Tibial nerve (tissue), 4 donors: ENCODE measurements at regions not wholly inside any gene's neighbourhood (a gene's known extent, or its start where the extent isn't known, plus 50 kb on each side); places are given as distances from the start of the nearest gene placed in this dataset.
A peak's percentile ranks its signal among the peaks of the same experiment; 100 is the strongest.
"Not testable (repeated sequence)": the region's sequence is repeated elsewhere in the genome, so short reads cannot be mapped to it uniquely, and the experiment has no call there.

ENCODE experiments used
- DNase-seq, 2 donors: peaks; one replicate each; pipeline ENCODE4 v3.0.0-alpha.2; 2019; ENCODE audit warnings: low spot score in 2 of 2
- H3K27ac ChIP-seq, 4 donors: fragments of 200-600 bp; sonication (generic) in 3 of 4; one replicate each; pipeline ENCODE4 v1.5.1; 2017 to 2019; ENCODE audit warnings: mild to moderate bottlenecking in 1 of 4
- H3K27me3 ChIP-seq, 2 donors: fragments of 200-600 bp; sonication (generic) in 1 of 2; one replicate each; pipeline versions ENCODE4 v1.5.1 to v1.6.0; 2017 to 2019
- H3K36me3 ChIP-seq, 3 donors: fragments of 200-600 bp; sonication (generic); one replicate each; pipeline ENCODE4 v1.5.1; 2018 to 2019
- H3K4me1 ChIP-seq, 4 donors: fragments of 200-600 bp; sonication (generic) in 3 of 4; one replicate each; pipeline ENCODE4 v1.5.1; 2017 to 2019
- H3K4me3 ChIP-seq, 4 donors: fragments of 200-600 bp; sonication (generic) in 3 of 4; one replicate each; pipeline ENCODE4 v1.5.1; 2017 to 2019; ENCODE audit warnings: mild to moderate bottlenecking in 1 of 4, moderate library complexity in 1 of 4
- H3K9me3 ChIP-seq, 4 donors: fragments of 200-600 bp; sonication (generic) in 3 of 4; one replicate each; pipeline ENCODE4 v1.5.1; 2017 to 2019
- EP300 ChIP-seq, 2 donors: sonication (generic); formaldehyde crosslinking; IDR thresholded peaks; one replicate each; pipeline ENCODE4 v1.6.1; 2017; ENCODE audit warnings: antibody characterized with exemption in 2 of 2, mild to moderate bottlenecking in 1 of 2
- POLR2A ChIP-seq, 2 donors: fragments of 450-650 bp; IDR thresholded peaks; one replicate each; pipeline ENCODE4 v1.6.1; 2017; ENCODE audit warnings: antibody characterized with exemption in 2 of 2, mild to moderate bottlenecking in 2 of 2, moderate library complexity in 2 of 2
- WGBS, 2 donors: methylation state at CpG; one replicate each; pipeline ENCODE4 v1.1.5; 2018; 5-methylcytosine and 5-hydroxymethylcytosine counted together
- TF ChIP-seq, protein P1 (sequence below), 5 experiments: fragments of 200-600 bp in 3 of 5; fragments of 450-650 bp in 2 of 5; sonication (generic) in 3 of 5; IDR thresholded peaks; one replicate each; pipeline ENCODE4 v1.5.1; 2016 to 2019; ENCODE audit warnings: antibody characterized with exemption in 5 of 5, mild to moderate bottlenecking in 3 of 5, moderate library complexity in 2 of 5

DNA sequence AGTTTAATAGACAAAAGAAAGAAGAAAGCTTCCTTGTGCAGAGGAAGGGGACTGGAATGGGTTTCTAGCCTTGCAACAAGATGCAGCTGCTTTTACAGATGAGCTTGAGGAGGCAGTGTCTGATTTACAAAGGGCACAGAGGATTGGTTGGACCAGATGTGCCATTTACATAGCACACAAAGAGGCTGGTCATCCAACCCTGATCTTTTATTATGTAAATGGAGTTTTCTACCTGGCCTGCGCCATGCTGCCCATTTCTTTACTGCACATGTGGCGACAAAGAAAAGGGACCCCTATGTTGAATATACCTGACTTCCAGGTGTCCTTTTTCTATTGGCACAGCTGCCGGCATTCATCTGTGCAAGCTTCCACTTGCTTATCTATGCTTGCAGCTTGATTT lies 409.4 kb upstream of the FRG2C start:
- 79 to 92% methylated on average over 3 of the region's 3 CpGs for WGBS, 2 donors
- Histone ChIP-seq H3K4me3 (no peak overlapping the region), H3K36me3 (no peaks in the 10 kb centered on the region), H3K4me1 (no peaks in the 10 kb centered on the region), H3K9me3 (no peaks in the 10 kb centered on the region), H3K27me3 (no peaks in the 10 kb centered on the region), H3K27ac (no peak overlapping the region)
- TF ChIP-seq POLR2A (IDR thresholded peaks at IDR 0.05) (no peak), EP300 (IDR thresholded peaks at IDR 0.05) (no peak)
- TF ChIP-seq, protein P1, sequence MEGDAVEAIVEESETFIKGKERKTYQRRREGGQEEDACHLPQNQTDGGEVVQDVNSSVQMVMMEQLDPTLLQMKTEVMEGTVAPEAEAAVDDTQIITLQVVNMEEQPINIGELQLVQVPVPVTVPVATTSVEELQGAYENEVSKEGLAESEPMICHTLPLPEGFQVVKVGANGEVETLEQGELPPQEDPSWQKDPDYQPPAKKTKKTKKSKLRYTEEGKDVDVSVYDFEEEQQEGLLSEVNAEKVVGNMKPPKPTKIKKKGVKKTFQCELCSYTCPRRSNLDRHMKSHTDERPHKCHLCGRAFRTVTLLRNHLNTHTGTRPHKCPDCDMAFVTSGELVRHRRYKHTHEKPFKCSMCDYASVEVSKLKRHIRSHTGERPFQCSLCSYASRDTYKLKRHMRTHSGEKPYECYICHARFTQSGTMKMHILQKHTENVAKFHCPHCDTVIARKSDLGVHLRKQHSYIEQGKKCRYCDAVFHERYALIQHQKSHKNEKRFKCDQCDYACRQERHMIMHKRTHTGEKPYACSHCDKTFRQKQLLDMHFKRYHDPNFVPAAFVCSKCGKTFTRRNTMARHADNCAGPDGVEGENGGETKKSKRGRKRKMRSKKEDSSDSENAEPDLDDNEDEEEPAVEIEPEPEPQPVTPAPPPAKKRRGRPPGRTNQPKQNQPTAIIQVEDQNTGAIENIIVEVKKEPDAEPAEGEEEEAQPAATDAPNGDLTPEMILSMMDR (IDR thresholded peaks at IDR 0.05): no peak
- DNase-seq: no peak

DNA sequence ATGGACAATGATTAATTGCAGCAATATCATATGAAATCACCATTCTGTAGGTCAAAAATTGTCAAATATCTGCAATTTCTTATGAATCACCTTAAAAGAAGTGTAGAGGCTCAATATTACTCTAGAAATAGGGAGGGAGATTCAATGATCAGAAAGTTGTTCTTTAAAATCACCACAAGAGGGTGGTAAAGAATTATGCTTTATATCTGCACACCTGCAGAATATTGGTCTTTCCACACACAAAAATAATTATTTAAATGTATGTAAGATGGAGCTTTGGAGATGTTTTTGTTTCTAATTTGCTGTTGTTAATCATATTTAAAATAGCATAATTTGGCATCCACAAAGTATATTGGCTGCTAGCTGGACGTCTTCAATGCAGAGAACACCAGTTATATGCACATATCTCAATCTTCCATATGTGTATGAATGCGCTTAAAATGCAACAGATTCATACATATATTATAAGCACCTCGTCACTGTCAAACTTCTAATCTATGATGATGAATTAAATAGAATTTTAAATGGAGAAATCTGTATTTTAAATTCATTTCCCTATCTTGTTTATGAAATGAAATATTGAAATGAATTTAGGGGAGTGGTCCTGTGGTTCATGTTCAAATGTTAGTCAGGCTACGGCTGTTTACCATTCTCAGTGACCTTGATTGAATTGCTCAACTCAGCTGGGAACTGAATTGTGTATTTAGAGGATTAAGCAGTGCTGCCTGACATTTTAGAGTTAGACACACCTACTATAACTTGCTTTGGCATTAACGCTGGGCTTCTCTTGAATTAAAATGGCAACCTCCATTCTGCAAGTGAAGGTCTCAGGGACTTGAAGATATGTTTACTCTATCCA lies 405.1 kb upstream of the FRG2C start:
- WGBS, 2 donors: 52 to 54% methylated on average over 5 of the region's 5 CpGs
- H3K27ac ChIP-seq: not testable (repeated sequence)

DNA sequence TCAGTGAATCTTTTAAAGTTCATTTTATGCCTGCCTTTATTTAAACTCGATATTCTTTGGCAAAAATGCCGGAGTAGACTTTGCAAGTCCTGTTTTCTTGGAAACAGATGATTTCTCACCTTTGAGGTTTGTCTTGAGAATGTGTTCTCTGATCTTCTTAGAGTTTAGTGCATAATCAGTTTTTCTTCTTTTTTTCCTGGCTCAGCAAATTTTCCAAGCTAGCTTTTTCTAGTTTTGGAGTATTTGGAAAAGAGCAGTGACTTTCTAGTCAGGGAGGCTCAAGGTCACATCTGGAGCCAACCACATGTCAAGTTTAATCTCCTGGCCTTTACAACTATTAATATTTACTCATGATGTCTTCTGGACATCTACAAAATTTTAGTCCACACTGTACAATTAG lies 403.2 kb upstream of the FRG2C start:
- not testable (repeated sequence) for H3K27me3 ChIP-seq, H3K9me3 ChIP-seq, H3K4me3 ChIP-seq, H3K27ac ChIP-seq, DNase-seq, H3K4me1 ChIP-seq, H3K36me3 ChIP-seq
- 41 to 56% methylated on average over 2 of the region's 2 CpGs for WGBS, 2 donors

More for the DNA sequence above, 405.1 kb upstream of the FRG2C start:
- not testable (repeated sequence) for H3K27me3 ChIP-seq, H3K36me3 ChIP-seq, DNase-seq, H3K9me3 ChIP-seq, H3K4me1 ChIP-seq, H3K4me3 ChIP-seq
- TF ChIP-seq, protein P1 (IDR thresholded peaks at IDR 0.05): peak; percentile 23 to 53 (median 36)

DNA sequence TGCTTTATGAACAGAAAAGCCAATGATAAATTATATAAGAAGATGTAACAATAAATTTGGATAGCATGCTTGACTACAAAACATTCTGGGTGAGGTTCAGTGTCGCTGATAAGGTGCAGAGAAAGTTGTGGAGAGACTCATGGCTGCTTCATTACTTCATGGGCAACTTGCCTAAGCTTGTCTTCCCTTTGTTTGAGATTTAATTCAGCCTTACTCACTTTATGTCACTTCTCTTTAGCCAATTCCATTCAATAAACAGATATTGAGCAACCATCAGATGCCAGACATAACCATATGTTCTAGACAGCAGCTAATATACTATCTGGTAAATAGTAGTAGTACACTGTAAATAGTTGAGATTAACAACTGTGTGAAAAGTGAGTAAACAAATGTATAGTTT lies 401.5 kb upstream of the FRG2C start:
- Histone ChIP-seq H3K9me3 (no peaks in the 10 kb centered on the region), H3K4me1 (peaks cover 0 to 4% (median 0%) of the 10 kb centered on the region in 4 donors), H3K27me3 (no peaks in the 10 kb centered on the region), H3K4me3 (no peak overlapping the region), H3K36me3 (no peaks in the 10 kb centered on the region), H3K27ac (no peak overlapping the region)
- TF ChIP-seq, protein P1 (IDR thresholded peaks at IDR 0.05): no peak
- TF ChIP-seq POLR2A (IDR thresholded peaks at IDR 0.05) (no peak), EP300 (IDR thresholded peaks at IDR 0.05) (no peak)
- 96 to 97% methylated on average over 1 of the region's 1 CpG for WGBS, 2 donors
- no peak for DNase-seq

DNA sequence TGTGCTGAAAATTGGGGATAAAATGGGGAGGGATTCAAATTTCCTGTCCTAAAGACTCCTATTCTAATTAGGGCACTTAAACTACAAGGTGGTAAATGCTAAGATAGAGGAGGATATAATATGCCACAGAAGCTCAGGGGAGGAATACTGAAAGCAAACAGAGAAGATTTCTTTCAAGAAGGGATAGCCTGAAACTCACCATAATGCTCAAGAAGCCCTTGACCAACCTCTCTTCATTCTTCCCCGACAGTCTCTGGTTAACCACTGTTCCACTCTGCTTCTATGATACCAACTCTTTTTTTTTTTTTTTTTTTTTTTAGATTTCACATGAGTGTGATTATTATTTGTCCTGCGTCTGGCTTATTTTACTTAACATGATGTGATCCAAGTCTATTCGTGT lies 398.2 kb upstream of the FRG2C start:
- H3K27ac ChIP-seq: no peak overlapping the region
- H3K4me1 ChIP-seq: peaks cover 0 to 4% (median 1%) of the 10 kb centered on the region in 4 donors
- H3K27me3 ChIP-seq: no peaks in the 10 kb centered on the region
- no peaks in the 10 kb centered on the region for H3K9me3 ChIP-seq
- WGBS, 2 donors: 78 to 93% methylated on average over 3 of the region's 3 CpGs
- no peak for DNase-seq
- no peak for TF ChIP-seq EP300 (IDR thresholded peaks at IDR 0.05)
- no peak for TF ChIP-seq POLR2A (IDR thresholded peaks at IDR 0.05)
- TF ChIP-seq, protein P1 (IDR thresholded peaks at IDR 0.05): no peak
- no peaks in the 10 kb centered on the region for H3K36me3 ChIP-seq
- no peak overlapping the region for H3K4me3 ChIP-seq

DNA sequence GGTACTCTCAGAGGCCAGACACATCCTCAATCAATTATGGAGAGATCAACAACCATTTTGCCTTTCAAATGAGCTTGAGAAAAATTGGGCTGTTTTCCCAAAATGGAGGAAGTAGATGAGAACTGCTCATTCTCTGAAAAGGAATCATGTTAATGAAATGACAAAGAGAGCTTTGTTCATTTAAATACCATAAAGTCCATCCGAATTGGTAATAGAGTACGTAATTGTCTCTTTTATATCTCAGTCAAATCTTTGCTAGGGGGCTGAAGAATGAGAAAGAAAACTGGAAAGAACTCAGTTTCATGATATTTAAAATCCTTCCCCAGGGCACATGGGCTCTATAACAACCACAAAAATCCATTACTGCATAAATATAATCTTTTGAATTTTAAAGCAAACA lies 395.6 kb upstream of the FRG2C start:
- H3K27ac ChIP-seq: peak overlapping the region in 2 of 4 donors; percentile 4 to 71
- WGBS, 2 donors: 37 to 40% methylated on average over 2 of the region's 2 CpGs
- H3K4me3 ChIP-seq, H3K27me3 ChIP-seq, DNase-seq, H3K9me3 ChIP-seq, H3K4me1 ChIP-seq, H3K36me3 ChIP-seq: not testable (repeated sequence)

DNA sequence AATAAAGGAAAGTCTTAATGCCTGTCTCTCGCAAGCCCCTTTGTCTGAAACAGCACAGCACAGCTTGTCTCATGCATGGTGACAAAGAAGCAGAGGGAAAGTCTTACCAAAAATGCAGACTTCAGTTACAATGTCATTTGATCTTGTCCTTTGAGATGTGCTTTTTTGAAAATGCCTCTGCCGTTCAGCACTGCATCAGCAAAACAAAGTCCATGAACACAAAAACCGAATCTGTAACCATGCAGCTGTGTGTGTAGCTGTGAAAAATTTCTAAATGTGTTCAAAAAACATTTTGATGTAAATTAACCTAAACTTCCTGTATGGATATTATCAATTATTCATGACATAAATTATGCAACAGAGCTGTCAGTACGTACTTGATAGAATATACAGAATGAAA lies 391.9 kb upstream of the FRG2C start:
- WGBS, 2 donors: 37 to 39% methylated on average over 4 of the region's 4 CpGs

More for the DNA sequence above, 391.9 kb upstream of the FRG2C start:
- not testable (repeated sequence) for H3K27me3 ChIP-seq, H3K9me3 ChIP-seq, H3K4me1 ChIP-seq, DNase-seq, H3K4me3 ChIP-seq, H3K36me3 ChIP-seq
- H3K27ac ChIP-seq: peak overlapping the region in 2 of 4 donors; percentile 27 to 71
